ENCODE measurements at regions not wholly inside any gene's neighbourhood (a gene's known extent, or its start where the extent isn't known, plus 50 kb on each side); places are given as distances from the start of the nearest gene placed in this dataset.

- Histone ChIP-seq H3K4me1 (ENCODE audit: insufficient read depth, low read length, poor library complexity, severe bottlenecking) (no peaks in the 10 kb centered on the region), H3K4me3 (ENCODE audit: low read depth, low read length, poor library complexity, severe bottlenecking) (no peak overlapping the region), H3K9me3 (ENCODE audit: low read depth, low read length, poor library complexity, severe bottlenecking) (no peaks in the 10 kb centered on the region), H3K27ac (ENCODE audit: low read depth, low read length, poor library complexity, severe bottlenecking) (no peak overlapping the region), H3K36me3 (ENCODE audit: insufficient read depth, low read length, poor library complexity, severe bottlenecking) (no peaks in the 10 kb centered on the region), H3K27me3 (replicated peaks; ENCODE audit: insufficient read depth, low read depth, low read length, poor library complexity) (no peaks in the 10 kb centered on the region)
- CTCF ChIA-PET, result no interaction called here
- BruUV-seq (replicated peaks), result no TSS peak
- TF ChIP-seq EZH2 (IDR thresholded peaks at IDR 0.05; ENCODE audit: borderline replicate concordance, low read depth, low read length, poor library complexity, severe bottlenecking) (no peak), CTCF (conservative IDR thresholded peaks at IDR 0.05; ENCODE audit: low read depth, low read length) (no peak)
- POLR2A ChIA-PET (ENCODE audit: low non-redundant PET), result no interaction called here
- intact Hi-C loops (cut with micrococcal nuclease; ENCODE audit: unreplicated experiment), result no loop called here
- no peak for DNase-seq (ENCODE audit: low spot score)
These were observed 231.3 kb upstream of the PDE10A start for GRCh38 chr6:165894171-165894825.

GRCh38 chr6:165893431-165893830 is 230.4 kb upstream of the PDE10A start:
- Histone ChIP-seq H3K36me3 (ENCODE audit: insufficient read depth, low read length, poor library complexity, severe bottlenecking) (no peaks in the 10 kb centered on the region), H3K27me3 (replicated peaks; ENCODE audit: insufficient read depth, low read depth, low read length, poor library complexity) (no peaks in the 10 kb centered on the region), H3K4me3 (ENCODE audit: low read depth, low read length, poor library complexity, severe bottlenecking) (no peak overlapping the region), H3K27ac (ENCODE audit: low read depth, low read length, poor library complexity, severe bottlenecking) (no peak overlapping the region), H3K4me1 (ENCODE audit: insufficient read depth, low read length, poor library complexity, severe bottlenecking) (no peaks in the 10 kb centered on the region), H3K9me3 (ENCODE audit: low read depth, low read length, poor library complexity, severe bottlenecking) (no peaks in the 10 kb centered on the region)
- ChIA-PET POLR2A (ENCODE audit: low non-redundant PET) (no interaction called here), CTCF (no interaction called here)
- BruUV-seq (replicated peaks), result no TSS peak
- intact Hi-C loops (cut with micrococcal nuclease; ENCODE audit: unreplicated experiment), result no loop called here
- DNase-seq (ENCODE audit: low spot score), result no peak
- TF ChIP-seq CTCF (conservative IDR thresholded peaks at IDR 0.05; ENCODE audit: low read depth, low read length), result no peak
- no peak for TF ChIP-seq EZH2 (IDR thresholded peaks at IDR 0.05; ENCODE audit: borderline replicate concordance, low read depth, low read length, poor library complexity, severe bottlenecking)

GRCh38 chr6:165891320-165891719 is 228.3 kb upstream of the PDE10A start:
- DNase-seq (ENCODE audit: low spot score), result no peak
- no peaks in the 10 kb centered on the region for H3K36me3 ChIP-seq (ENCODE audit: insufficient read depth, low read length, poor library complexity, severe bottlenecking)
- intact Hi-C loops (cut with micrococcal nuclease; ENCODE audit: unreplicated experiment), result no loop called here
- no peaks in the 10 kb centered on the region for H3K9me3 ChIP-seq (ENCODE audit: low read depth, low read length, poor library complexity, severe bottlenecking)
- no TSS peak for BruUV-seq (replicated peaks)
- H3K4me1 ChIP-seq (ENCODE audit: insufficient read depth, low read length, poor library complexity, severe bottlenecking), result no peaks in the 10 kb centered on the region
- POLR2A ChIA-PET (ENCODE audit: low non-redundant PET), result no interaction called here
- TF ChIP-seq EZH2 (IDR thresholded peaks at IDR 0.05; ENCODE audit: borderline replicate concordance, low read depth, low read length, poor library complexity, severe bottlenecking) (no peak), CTCF (conservative IDR thresholded peaks at IDR 0.05; ENCODE audit: low read depth, low read length) (no peak)
- H3K27ac ChIP-seq (ENCODE audit: low read depth, low read length, poor library complexity, severe bottlenecking), result no peak overlapping the region
- no peak overlapping the region for H3K4me3 ChIP-seq (ENCODE audit: low read depth, low read length, poor library complexity, severe bottlenecking)
- CTCF ChIA-PET, result no interaction called here
- H3K27me3 ChIP-seq (replicated peaks; ENCODE audit: insufficient read depth, low read depth, low read length, poor library complexity), result no peaks in the 10 kb centered on the region

Data from A673 (cell line).